GM19467 (cell line): ENCODE measurements at regions not wholly inside any gene's neighbourhood (a gene's known extent, or its start where the extent isn't known, plus 50 kb on each side); places are given as distances from the start of the nearest gene placed in this dataset.
"Not testable (repeated sequence)": the region's sequence is repeated elsewhere in the genome, so short reads cannot be mapped to it uniquely, and the experiment has no call there.

Experiments used
- ATAC-seq: cut with Tn5 transposase; IDR thresholded peaks from one replicate; pipeline ENCODE4 v1.9.1; 2021; ENCODE audit warnings: mild to moderate bottlenecking, moderate library complexity; ENCODE audit not compliant: unreplicated experiment

- no peak for ATAC-seq
These were observed 641.7 kb upstream of the DIPK2B start for GRCh38 chrX:45842207-45842925.

DNA sequence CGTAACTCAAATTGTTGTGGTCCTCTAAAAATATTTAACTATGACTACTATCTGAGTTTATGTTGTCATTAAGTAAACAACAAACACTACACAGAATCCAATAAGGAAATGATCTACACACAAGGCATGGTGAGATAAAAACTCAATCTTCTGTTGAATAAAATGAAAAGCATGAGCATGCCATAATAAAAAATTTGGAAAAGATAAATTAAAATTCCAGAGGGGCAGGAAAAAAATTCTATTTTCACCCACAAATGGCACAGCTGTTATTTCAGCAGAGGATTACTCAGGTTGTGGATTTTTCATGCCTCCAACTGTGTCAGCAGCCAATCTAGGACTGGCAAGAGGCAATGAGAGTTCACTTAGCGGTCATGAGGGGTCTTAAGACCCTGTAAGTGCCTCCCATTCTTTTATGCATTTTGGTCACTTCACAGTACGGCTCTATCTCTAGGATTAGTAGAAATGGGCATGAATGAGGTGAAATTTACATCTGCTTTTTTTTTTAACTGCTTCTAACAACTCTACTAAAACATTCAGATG, 639.8 kb upstream of the DIPK2B start:
- no peak for ATAC-seq

DNA sequence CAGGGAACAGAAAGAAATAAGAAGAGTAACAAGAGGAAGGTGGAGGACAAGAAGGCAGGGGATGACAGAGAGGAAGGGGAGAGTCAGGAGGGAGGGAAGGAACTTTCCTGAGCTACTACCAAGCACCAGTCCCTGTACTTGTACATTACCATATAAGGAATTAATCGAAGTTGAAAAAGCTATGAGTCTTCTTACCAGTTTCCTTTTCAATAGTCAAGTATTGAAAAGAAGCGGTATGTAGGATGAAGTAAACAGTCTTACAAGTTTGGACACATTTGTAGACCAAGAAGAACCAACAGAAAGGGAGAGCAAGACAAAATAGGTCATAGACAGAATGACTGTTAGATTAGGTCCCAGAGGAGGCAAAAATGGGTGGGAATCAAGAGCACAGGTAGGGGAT, 629.7 kb upstream of the DIPK2B start:
- ATAC-seq, result no peak

DNA sequence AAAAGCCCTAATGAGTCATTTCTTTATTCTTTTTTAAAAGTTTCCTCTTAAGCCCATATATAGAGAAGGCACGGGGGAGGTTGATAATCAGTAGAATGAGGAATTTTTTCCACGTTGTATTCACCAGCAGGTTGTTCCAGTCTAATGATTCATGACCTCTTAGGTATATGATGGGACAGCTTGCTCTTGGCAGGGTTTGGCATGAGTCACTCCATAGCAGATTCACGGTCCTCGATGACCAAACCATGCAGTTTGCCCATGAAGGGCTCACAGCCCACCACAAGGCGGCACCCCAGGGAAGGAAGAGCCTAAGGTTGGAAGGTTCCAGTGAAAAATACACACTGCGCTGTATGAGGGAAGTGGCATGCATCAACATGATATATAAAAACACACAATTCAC, 623.8 kb upstream of the DIPK2B start:
- ATAC-seq, result no peak

- no peak for ATAC-seq
These were observed 622.9 kb upstream of the DIPK2B start for GRCh38 chrX:45823536-45823935.

DNA sequence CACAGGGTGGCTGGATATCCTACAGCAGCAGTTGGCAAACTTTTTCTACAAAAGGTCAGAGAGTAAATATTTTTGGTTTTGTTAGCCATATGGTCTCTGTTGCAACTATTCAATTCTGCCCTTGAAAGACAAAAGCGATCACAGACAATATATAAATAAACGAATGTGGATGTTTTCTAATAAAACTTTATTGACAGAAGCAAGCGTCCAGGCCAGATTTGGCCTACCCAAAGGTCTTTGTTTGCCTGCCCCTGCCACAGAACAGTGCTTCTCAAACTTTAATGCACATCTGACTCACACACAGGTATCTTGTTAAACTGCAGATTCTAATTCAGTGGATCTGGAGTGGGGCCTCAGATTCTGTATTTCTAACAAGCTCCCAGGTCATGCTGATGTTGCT, 621.4 kb upstream of the DIPK2B start:
- ATAC-seq, result no peak

- ATAC-seq, result no peak
These were observed 618.2 kb upstream of the DIPK2B start for GRCh38 chrX:45818913-45819312.

DNA sequence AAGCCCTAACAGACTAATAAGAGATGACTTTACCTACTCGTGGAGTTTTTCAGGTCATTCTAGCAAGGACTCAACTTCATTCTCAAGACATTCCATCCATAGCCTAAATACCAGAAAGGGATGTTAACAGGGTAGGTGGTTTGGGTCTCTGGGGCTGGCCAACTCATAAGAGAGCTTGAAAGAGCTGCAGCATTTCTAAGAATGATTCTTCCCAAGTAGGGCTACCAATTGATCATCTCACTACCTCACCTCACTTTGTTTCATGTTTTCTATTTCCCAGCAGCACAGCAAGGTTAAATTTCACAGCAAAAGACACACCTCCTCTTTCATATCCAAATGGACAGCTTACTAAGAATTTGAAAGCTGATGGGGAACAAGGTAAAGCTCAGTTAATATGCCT, 614.8 kb upstream of the DIPK2B start:
- no peak for ATAC-seq

DNA sequence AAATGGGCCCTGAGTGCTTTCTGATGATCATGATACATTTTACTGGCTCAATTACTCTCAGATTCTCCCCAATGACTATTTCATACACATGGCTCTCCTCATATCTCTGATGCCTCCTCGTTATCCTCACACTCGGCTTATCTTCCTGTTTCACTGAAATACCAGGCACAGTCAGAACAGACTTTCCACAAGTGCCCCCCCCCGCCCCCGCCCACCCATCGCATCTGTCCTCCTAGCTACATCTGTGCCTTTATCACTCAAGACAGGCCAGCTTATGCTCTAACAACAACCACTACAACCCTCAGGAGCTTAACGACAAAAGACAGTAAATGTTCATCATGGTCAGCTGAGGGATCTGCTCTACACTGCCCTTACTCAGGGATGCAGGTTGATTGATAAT, 610.6 kb upstream of the DIPK2B start:
- no peak for ATAC-seq

DNA sequence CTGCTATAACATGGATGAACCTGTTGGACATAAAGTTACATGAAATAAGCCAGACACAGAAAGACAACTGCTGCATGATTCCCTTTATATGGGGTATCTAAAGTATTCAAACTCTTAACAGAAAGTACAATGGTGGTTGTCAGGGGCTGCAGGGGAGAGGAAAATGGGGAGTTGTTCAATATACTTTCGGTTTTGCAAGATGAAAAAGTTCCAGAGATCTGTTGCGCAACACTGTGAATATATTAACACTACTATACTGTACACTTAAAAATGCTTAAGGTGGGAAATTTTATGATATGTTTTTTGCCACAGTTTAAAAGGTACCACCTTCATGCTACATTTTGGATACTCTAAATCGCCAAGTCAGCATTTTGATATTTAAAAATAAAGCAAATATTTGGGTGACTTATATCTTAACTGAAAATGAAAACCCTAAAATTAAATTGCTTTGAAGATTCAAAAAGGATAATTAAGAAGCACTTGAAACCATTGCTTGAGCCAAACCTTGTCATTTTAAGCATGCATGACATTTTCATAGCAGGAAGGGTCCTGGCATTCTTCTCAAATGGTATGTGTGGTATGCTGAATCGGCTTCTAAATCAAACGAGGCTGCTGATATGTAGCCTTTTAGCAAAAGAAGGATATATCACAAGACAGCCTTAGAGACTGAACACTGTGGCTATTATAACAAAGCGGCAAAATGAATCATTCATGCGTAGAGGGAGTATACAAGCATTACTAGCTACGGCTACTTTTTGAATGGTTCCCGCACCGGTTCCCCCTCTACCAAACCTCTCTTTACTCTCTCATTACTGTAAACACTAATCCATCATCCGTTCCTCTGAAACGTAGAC, 607.1 kb upstream of the DIPK2B start:
- ATAC-seq, result no peak

DNA sequence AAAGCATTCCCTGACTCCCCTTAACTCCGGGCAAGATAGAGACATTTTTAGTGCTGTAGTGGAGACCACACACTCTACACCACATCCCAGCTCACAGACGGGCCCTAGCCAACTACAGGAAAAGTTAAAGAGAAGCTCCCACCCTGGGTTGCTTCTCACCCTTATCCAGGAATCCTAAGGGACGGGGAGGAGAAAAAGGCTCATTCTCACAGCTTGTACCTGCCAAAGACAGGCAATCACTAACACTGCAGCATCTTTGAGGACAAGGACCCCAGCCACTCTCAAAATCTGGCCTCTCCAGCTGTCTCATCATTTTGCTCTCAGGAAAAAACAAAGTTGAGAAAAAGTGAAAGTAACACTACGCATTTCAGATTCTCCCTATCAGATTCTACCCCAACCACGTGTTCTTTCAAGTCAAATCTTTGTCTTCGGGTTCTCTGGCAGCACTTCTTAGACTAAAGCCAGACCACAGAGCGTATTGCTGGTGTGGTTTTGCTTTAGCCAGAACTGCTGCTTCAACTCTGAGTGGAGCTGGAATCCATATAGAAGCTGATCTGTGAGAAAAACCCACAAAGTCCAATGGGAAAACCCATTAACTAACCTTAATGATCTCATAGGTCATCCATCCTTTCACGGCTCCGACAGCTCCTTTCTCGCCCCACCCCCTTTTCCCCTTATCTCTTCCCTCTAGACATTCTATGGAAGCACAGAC, 605.9 kb upstream of the DIPK2B start:
- ATAC-seq, result no peak

DNA sequence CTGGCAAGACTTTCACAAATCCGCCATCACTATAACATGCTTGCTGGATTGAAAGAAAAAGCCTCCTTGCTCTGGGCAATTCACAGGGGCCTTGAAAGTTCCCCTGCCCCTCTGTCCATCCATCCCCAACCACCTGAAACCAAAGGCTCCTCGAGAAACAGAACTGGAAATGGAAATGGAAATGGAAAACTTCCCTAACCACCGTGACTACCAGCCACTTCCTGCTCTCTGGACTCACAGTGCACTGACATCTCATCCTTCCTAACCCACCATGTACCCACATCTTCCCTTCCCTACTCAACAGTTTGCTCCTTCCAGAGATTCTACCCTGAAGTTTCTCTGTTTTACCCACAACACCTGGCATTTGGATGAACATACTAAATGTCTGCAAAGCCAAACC, 603.6 kb upstream of the DIPK2B start:
- no peak for ATAC-seq

DNA sequence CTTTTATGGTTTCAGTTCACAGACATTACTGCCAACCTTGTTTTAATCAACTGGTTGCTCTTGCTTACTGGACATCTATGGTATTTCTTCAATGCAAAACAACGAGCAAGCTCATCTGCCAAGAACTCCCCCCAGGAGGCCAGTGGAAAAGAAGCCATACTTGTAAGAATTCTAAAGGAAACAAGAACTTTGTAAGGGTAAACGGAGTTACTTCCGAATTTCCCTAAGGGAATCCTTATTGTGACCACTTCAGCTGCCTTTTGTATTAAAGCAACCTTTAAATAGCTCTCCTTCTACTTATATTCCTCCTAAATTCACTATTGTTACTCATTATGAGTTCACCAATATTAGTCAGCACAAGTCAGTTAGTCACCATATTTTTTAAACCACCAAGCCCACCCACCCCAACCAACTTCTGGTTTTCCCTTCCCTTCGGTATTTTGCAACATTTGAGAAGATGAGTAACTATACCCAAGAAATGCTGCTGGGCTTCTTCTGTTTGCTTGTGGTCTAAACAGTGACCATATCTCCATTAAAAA, 602.8 kb upstream of the DIPK2B start:
- no peak for ATAC-seq

GRCh38 chrX:45801554-45801953, 600.9 kb upstream of the DIPK2B start:
- peak; percentile 51 for ATAC-seq

DNA sequence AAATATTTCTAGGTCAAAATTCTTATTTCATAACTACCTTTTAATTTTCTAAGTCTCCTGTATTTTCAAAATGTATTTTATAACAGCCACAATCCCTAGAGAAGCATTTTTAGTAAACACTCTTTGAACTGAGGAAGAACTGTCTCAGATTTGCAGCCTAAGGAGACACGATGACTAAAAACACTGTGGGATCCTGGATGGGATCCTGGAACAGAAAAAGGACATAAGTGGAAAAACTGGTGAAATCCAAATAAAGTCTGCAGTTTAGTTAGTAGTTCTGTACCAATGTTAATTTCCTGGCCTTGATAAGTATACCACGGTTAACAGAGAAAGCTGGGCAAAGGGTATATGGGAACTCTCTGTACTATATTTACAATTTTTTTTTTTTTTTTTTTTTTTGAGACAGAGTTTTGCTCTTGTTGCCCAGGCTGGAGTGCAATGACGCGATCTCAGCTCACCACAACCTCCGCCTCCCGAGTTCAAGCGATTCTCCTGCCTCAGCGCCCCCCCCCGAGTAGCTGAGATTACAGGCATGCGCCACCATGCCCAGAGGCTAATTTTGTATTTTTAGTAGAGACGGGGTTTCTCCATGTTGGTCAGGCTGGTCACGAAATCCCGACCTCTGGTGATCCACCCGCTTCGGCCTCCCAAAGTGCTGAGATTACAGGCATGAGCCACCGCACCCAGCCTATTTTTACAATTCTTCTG, 600.2 kb upstream of the DIPK2B start:
- ATAC-seq, result not testable (repeated sequence)

DNA sequence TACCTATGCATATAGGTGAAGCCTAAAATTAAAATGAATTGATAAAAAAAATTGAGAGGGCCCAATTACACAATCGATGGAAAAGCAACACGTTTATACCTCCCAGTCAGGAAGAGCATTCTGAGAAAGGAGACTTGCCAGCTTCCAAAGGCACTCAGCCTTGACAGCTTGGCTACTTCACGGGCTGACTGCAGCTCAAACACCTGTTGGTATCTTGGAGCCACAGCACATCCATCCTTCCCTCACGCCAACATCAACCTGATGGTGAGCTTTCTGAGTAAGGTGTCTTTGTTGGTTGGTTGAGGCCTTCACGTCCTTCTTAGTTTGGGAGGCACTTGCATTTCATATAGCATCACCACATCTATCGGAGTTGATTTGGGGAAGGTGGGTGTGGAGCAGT, 598.9 kb upstream of the DIPK2B start:
- ATAC-seq, result no peak

- no peak for ATAC-seq
These were observed 594.9 kb upstream of the DIPK2B start for GRCh38 chrX:45795546-45795945.

DNA sequence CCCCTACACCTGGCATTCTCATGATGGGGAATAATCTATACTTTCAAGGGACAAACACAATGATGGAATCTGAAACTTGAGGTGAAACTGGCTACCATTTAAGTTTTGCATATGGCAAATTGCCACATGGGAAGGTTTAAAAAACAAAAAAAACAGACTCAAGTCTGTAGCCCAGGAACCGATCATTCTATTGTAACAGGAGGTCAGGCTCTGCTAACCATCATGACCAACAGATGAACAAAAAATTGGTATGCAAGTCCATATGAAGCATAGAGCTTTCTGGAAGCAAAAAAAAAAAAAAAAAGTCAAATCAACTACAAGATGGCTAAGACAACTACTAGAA, 594.3 kb upstream of the DIPK2B start:
- no peak for ATAC-seq

- no peak for ATAC-seq
These were observed 593.8 kb upstream of the DIPK2B start for GRCh38 chrX:45794323-45794994.

- no peak for ATAC-seq
These were observed 588.3 kb upstream of the DIPK2B start for GRCh38 chrX:45788941-45789348.
